NCI-H69 (cell line): ENCODE measurements at regions not wholly inside any gene's neighbourhood (a gene's known extent, or its start where the extent isn't known, plus 50 kb on each side); places are given as distances from the start of the nearest gene placed in this dataset.

ENCODE experiments used
- DNase-seq: peaks from one replicate; lab custom pipeline; 2025; lab: John Stamatoyannopoulos, UW

DNA sequence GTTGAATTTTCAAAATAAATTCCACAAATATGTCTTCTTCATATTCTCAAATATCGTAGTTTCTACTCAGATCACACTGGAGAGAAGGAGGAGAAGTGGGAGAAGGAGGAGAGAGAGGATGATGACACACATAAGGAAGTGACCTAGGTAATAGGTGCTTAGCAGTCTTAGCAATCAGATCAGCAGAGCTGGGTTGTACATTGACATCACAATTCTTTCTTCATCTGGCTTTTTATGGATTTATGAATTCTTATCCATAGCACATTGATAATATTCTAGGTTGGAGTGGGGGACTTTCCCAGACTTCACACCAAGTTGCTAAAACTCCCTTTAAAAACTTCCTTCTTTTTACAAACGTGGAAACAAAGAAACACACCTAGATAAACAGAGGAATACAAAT lies 86.9 kb downstream of the FGF9 start:
- DNase-seq, result no peak

- DNase-seq, result no peak
Observed at GRCh38 chr13:21758441-21758840, 87.6 kb downstream of the FGF9 start.

GRCh38 chr13:21759463-21759862 lies 88.6 kb downstream of the FGF9 start:
- no peak for DNase-seq

DNA sequence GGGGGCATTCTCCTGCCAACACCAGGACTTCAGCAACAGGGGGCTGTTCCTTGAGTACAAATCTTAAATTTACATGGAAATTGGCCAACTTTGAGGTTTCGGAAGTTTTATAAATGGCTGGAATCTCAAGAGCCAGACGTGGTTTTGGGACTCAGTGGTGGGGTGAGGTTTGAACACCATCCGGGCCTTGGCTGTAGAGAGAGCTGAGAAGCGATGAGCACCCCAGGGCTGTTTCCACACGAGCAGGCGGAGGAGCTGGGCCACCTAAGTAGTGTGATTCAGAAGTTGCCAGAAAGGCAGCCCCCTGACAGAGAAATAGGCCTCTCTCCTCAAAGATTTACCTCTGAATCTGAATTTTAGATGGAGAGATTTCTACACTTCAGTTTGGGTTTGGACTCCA lies 89.0 kb downstream of the FGF9 start:
- DNase-seq, result no peak

- DNase-seq, result no peak
Observed at GRCh38 chr13:21761770-21762169, 90.9 kb downstream of the FGF9 start.

DNA sequence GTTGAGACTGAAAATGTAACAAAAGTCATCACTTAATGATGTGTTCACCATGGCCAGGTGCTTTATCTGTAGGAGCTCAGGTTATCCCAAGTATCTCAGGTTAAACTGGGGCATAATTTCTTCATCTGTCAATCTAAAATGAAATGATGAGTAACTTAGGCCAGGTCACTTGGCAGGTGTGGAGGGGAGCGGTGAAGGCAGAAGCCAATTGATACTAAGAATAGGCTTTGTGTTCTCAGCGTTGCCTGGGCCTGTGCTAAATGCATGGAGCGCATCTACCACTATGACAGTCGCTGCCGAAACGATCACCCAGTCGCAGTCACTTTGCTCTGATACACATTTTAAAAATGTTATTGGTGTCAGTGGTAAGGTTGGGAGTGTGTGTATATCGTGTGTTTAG lies 91.6 kb downstream of the FGF9 start:
- DNase-seq, result no peak

- DNase-seq, result no peak
Observed at GRCh38 chr13:21767032-21767431, 96.2 kb downstream of the FGF9 start.

DNA sequence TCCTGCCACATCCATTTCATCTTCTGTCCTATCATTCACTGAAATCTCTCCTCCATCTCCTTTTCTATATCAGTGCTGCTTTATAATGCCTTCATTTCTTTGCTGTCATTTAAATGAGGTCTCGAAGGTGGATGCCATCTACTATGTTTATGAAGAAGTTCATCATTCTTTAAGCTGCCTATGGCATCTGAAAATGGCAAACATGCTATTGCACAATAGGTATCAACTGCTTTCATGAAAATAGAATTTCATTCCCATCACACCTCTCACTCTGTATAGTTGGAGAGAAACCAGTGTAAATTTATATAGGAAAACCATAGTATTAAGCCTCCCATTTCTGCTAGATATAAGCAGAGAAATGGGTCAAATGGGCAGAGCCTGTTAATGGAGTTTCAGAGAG lies 100.2 kb downstream of the FGF9 start:
- DNase-seq, result no peak

GRCh38 chr13:21777166-21777565 lies 106.3 kb downstream of the FGF9 start:
- no peak for DNase-seq

- no peak for DNase-seq
Observed at GRCh38 chr13:21777813-21778212, 106.9 kb downstream of the FGF9 start.

GRCh38 chr13:21782736-21783135 lies 111.9 kb downstream of the FGF9 start:
- DNase-seq, result no peak

GRCh38 chr13:21785990-21786389 lies 115.1 kb downstream of the FGF9 start:
- DNase-seq, result no peak

GRCh38 chr13:21796066-21796465 lies 125.2 kb downstream of the FGF9 start:
- DNase-seq, result no peak

DNA sequence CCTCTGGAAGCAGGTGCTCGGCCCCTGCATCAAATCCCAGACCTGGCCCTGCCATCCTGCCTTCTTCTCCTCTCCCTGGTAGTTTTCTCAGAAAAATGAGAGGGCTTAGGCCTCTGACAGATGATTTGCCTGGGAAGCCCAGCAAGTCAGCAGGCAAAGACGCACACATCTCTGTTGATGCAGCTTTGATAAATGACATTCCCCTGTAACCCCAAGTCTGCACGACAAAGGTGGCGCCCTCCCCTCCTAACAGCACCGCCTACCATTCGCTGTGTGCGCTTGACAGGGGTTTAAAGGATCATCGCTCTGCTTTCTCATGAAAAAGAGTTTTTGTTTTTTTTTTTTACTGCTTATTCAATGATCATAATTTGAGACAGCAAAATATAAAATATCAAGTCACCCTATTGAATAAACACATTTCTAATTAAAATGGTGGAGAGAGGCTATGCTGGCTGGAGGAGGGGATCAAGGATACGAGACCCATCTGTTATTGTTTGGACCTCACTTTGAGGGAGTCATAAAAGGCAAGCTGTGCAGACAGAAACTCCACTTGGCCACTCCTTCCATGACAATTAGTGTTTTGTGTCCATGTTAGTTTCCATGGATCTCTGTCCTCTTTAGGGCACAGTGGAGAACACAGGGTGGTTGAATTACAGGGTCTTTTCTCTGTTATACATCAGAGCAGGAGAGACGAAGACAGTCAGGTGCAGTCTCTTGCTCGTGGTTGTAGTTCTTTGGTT lies 126.1 kb downstream of the FGF9 start:
- DNase-seq, result peak; percentile 68

DNA sequence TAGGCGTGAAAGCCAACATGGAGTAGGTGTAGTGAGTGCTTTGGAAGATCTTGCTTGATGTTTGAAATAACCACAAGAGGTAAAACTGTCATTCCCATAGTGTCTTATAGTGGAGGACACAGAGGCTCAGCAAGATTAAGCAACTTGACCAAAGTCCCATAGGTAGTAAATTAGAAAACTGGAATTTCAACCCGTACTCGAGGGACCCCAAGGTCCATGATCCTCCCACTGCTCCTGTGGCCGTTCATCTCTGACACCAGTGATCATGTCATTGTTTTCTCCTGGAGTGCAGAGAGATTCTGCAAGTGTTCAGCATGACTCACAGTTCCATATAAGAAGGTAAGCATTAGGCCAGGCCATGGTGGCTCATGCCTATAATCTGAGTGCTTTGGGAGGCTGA lies 126.9 kb downstream of the FGF9 start:
- DNase-seq, result no peak

- no peak for DNase-seq
Observed at GRCh38 chr13:21798181-21798580, 127.3 kb downstream of the FGF9 start.

DNA sequence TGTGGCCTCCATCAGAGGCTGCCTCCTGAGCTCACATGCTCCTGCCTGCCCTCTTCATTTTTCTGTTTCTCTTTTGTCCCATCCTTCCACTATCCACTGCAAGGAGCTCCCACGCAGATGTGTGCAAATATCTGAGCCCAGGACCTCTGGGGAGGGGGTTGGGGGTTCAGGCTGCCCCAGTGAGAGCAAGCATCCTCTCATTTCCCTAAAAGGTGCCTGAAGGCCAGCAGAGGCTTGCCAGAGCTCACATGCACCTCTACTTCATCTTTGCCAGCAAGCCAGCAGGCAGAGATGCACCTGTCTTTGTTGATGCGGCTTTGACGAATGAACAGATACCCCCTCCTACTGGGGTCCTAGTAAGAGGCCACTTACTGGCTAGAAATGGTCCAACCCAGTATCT lies 128.8 kb downstream of the FGF9 start:
- no peak for DNase-seq

GRCh38 chr13:21800837-21801616 lies 130.2 kb downstream of the FGF9 start:
- peak; percentile 5 for DNase-seq

- no peak for DNase-seq
Observed at GRCh38 chr13:21805733-21806132, 134.9 kb downstream of the FGF9 start.

GRCh38 chr13:21812192-21812626 lies 141.3 kb downstream of the FGF9 start:
- peak; percentile 90 for DNase-seq

DNA sequence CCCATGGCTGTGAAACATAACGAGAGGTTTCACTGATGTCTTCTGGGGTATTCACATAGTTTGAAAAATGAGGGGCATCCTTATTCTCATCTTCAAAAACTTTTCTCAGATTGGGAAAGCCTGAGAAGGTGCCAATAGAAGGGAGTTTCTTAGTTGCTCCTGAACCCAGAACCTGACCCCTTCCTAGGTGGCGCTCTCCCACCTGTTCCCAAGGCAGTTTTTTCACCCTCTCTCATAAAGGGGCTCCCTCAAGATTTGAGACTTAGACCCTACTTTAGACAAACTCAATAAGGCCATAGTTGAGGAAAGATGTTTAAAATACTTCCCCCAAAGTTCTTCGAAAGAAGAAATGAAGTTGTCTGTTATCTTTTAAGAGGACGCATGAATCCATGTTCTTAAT lies 142.2 kb downstream of the FGF9 start:
- DNase-seq, result peak; percentile 3

GRCh38 chr13:21813844-21814243 lies 143.0 kb downstream of the FGF9 start:
- no peak for DNase-seq

DNA sequence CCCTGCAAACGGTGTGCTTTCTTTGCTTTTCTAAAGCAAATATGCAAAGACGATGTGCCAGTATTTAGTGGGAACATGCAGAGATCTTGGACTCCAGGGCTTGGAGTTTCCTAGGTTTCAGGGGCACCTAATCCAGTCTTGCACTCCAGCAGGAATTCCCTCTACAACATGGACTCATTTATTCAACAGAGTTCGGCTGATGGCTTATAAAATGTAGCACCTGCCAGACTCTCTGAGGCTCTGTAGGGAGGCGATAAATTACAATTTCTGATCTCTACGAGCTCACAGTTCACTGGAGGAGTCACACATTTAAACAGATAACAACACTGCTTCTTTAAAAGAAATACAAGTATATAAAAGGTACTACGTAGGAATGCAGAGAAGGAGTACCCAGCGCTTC lies 143.7 kb downstream of the FGF9 start:
- DNase-seq, result no peak

GRCh38 chr13:21817878-21818277 lies 147.0 kb downstream of the FGF9 start:
- DNase-seq, result no peak
